ENCODE measurements at regions not wholly inside any gene's neighbourhood (a gene's known extent, or its start where the extent isn't known, plus 50 kb on each side); places are given as distances from the start of the nearest gene placed in this dataset.

GRCh38 chr13:83516781-83517180, 365.5 kb downstream of the SLITRK1 start:
- Histone ChIP-seq H3K9me3 (ENCODE audit: low read length) (no peaks in the 10 kb centered on the region), H2AFZ (ENCODE audit: low read length) (no peak overlapping the region), H3K4me2 (ENCODE audit: low read length) (no peak overlapping the region), H4K20me1 (ENCODE audit: low read length) (no peaks in the 10 kb centered on the region), H3F3A (ENCODE audit: low read length, unreplicated experiment) (no peaks in the 10 kb centered on the region), H3K79me2 (ENCODE audit: low read length) (no peaks in the 10 kb centered on the region), H3K9ac (ENCODE audit: low read length) (no peak overlapping the region), H3K4me3 (ENCODE audit: low read length) (no peak overlapping the region), H3K27ac (ENCODE audit: low read length) (no peak overlapping the region), H3K9me2 (replicated peaks; ENCODE audit: low read length) (no peaks in the 10 kb centered on the region), H3K27me3 (ENCODE audit: low read length) (no peaks in the 10 kb centered on the region), H3K4me1 (ENCODE audit: insufficient read depth, low read length) (peaks cover 8% of the 10 kb centered on the region), H3K36me3 (ENCODE audit: low read depth, low read length) (no peaks in the 10 kb centered on the region)
- POLR2A ChIA-PET (ENCODE audit: unreplicated experiment) = no interaction called here
- TF ChIP-seq CTCF (conservative IDR thresholded peaks at IDR 0.05; ENCODE audit: low read depth, low read length) (no peak), EZH2 (IDR thresholded peaks at IDR 0.05; ENCODE audit: low read length, unreplicated experiment) (no peak), EZH2phosphoT487 (IDR thresholded peaks at IDR 0.05; ENCODE audit: borderline replicate concordance, low read length) (no peak)
- intact Hi-C loops (cut with micrococcal nuclease) = no loop called here
- CTCF ChIA-PET = no interaction called here
- ATAC-seq = no peak
- no TSS peak for BruUV-seq (replicated peaks)
- DNase-seq = no peak

- DNase-seq = peak; percentile 67
- ChIA-PET CTCF (interaction anchor here (0.5 kb wide), 1 partner anchor 12 kb away, joined by 6 read pairs; no protein-coding TSS in a partner anchor), POLR2A (ENCODE audit: unreplicated experiment) (no interaction called here)
- Histone ChIP-seq H3K27ac (ENCODE audit: low read length) (peak overlapping the region; percentile 27), H3K79me2 (ENCODE audit: low read length) (no peaks in the 10 kb centered on the region), H3F3A (ENCODE audit: low read length, unreplicated experiment) (no peaks in the 10 kb centered on the region), H3K36me3 (ENCODE audit: low read depth, low read length) (no peaks in the 10 kb centered on the region), H3K4me3 (ENCODE audit: low read length) (no peak overlapping the region), H4K20me1 (ENCODE audit: low read length) (no peaks in the 10 kb centered on the region), H3K27me3 (ENCODE audit: low read length) (no peaks in the 10 kb centered on the region), H2AFZ (ENCODE audit: low read length) (no peak overlapping the region), H3K9ac (ENCODE audit: low read length) (no peak overlapping the region), H3K9me3 (ENCODE audit: low read length) (no peaks in the 10 kb centered on the region), H3K9me2 (replicated peaks; ENCODE audit: low read length) (no peaks in the 10 kb centered on the region), H3K4me2 (ENCODE audit: low read length) (0 out of 2 replicates have a peak overlapping the region, but pooled peaks have one; percentile 0), H3K4me1 (ENCODE audit: insufficient read depth, low read length) (peaks cover 8% of the 10 kb centered on the region)
- intact Hi-C loops (cut with micrococcal nuclease) = no loop called here
- ATAC-seq = peak; percentile 98
- TF ChIP-seq CTCF (conservative IDR thresholded peaks at IDR 0.05; ENCODE audit: low read depth, low read length) = no peak
- TF ChIP-seq EZH2phosphoT487 (IDR thresholded peaks at IDR 0.05; ENCODE audit: borderline replicate concordance, low read length) = no peak
- no peak for TF ChIP-seq EZH2 (IDR thresholded peaks at IDR 0.05; ENCODE audit: low read length, unreplicated experiment)
- no TSS peak for BruUV-seq (replicated peaks)
Measured at GRCh38 chr13:83515268-83516015, 366.8 kb downstream of the SLITRK1 start.

- Histone ChIP-seq H3K27me3 (ENCODE audit: low read length) (no peaks in the 10 kb centered on the region), H3K36me3 (ENCODE audit: low read depth, low read length) (no peaks in the 10 kb centered on the region), H3K79me2 (ENCODE audit: low read length) (no peaks in the 10 kb centered on the region), H3K9me2 (replicated peaks; ENCODE audit: low read length) (no peaks in the 10 kb centered on the region), H3K4me3 (ENCODE audit: low read length) (no peak overlapping the region), H2AFZ (ENCODE audit: low read length) (no peak overlapping the region), H3K4me1 (ENCODE audit: insufficient read depth, low read length) (no peaks in the 10 kb centered on the region), H3K4me2 (ENCODE audit: low read length) (no peak overlapping the region), H3F3A (ENCODE audit: low read length, unreplicated experiment) (no peaks in the 10 kb centered on the region), H3K9me3 (ENCODE audit: low read length) (no peaks in the 10 kb centered on the region), H4K20me1 (ENCODE audit: low read length) (no peaks in the 10 kb centered on the region), H3K9ac (ENCODE audit: low read length) (no peak overlapping the region), H3K27ac (ENCODE audit: low read length) (no peak overlapping the region)
- POLR2A ChIA-PET (ENCODE audit: unreplicated experiment) = no interaction called here
- no TSS peak for BruUV-seq (replicated peaks)
- DNase-seq (no peak), ATAC-seq (no peak)
- CTCF ChIA-PET = no interaction called here
- no peak for TF ChIP-seq EZH2 (IDR thresholded peaks at IDR 0.05; ENCODE audit: low read length, unreplicated experiment)
- TF ChIP-seq CTCF (conservative IDR thresholded peaks at IDR 0.05; ENCODE audit: low read depth, low read length) = no peak
- TF ChIP-seq EZH2phosphoT487 (IDR thresholded peaks at IDR 0.05; ENCODE audit: borderline replicate concordance, low read length) = no peak
- intact Hi-C loops (cut with micrococcal nuclease) = no loop called here
Measured at GRCh38 chr13:83508771-83509301, 373.4 kb downstream of the SLITRK1 start.
